GM12892 (cell line): ENCODE measurements at regions not wholly inside any gene's neighbourhood (a gene's known extent, or its start where the extent isn't known, plus 50 kb on each side); places are given as distances from the start of the nearest gene placed in this dataset.

Source experiments
- DNase-seq: peaks from one replicate; pipeline ENCODE4 v3.0.0; 2011; ENCODE audit not compliant: insufficient read length
- FAIRE-seq: peaks from 2 replicates; lab custom pipeline; 2011; peaks lifted over from hg19 to GRCh38; lab: Jason Lieb, UNC
- POLR2A ChIP-seq: IDR thresholded peaks from 2 replicates; pipeline ENCODE4 v1.6.1; 2011; ENCODE audit warnings: low read depth, low read length, control low read depth
- POLR2AphosphoS5 ChIP-seq: IDR thresholded peaks from 2 replicates; pipeline ENCODE4 v1.6.1; 2011; ENCODE audit warnings: low read depth, low read length, control low read depth
- TAF1 ChIP-seq: IDR thresholded peaks from 2 replicates; pipeline ENCODE4 v1.6.1; 2011; ENCODE audit warnings: low read depth, mild to moderate bottlenecking, control low read depth, low read length, borderline replicate concordance

GRCh38 chr3:26437678-26438077 lies 184.9 kb upstream of the LRRC3B start:
- FAIRE-seq = no peak
- TF ChIP-seq TAF1 (no peak), POLR2AphosphoS5 (no peak)
- no peak for DNase-seq

GRCh38 chr3:26438325-26438940 lies 184.1 kb upstream of the LRRC3B start:
- no peak for FAIRE-seq

GRCh38 chr3:26438981-26439884 lies 183.3 kb upstream of the LRRC3B start:
- TF ChIP-seq TAF1 (no peak), POLR2AphosphoS5 (no peak), POLR2A (no peak)
- FAIRE-seq (no peak), DNase-seq (no peak)

More at GRCh38 chr3:26438325-26438940, 184.1 kb upstream of the LRRC3B start:
- TF ChIP-seq POLR2A = no peak
- no peak for TF ChIP-seq TAF1
- no peak for TF ChIP-seq POLR2AphosphoS5
- DNase-seq = no peak

- FAIRE-seq = no peak
Measured at GRCh38 chr3:26449996-26450395, 172.6 kb upstream of the LRRC3B start.

GRCh38 chr3:26452363-26452762 lies 170.2 kb upstream of the LRRC3B start:
- FAIRE-seq = no peak
- no peak for TF ChIP-seq POLR2AphosphoS5
- TF ChIP-seq TAF1 = no peak
- TF ChIP-seq POLR2A = no peak

More at GRCh38 chr3:26449996-26450395, 172.6 kb upstream of the LRRC3B start:
- TF ChIP-seq POLR2AphosphoS5 = no peak
- TF ChIP-seq TAF1 = no peak
- no peak for TF ChIP-seq POLR2A
- no peak for DNase-seq

GRCh38 chr3:26460985-26461384 lies 161.6 kb upstream of the LRRC3B start:
- DNase-seq (no peak), FAIRE-seq (no peak)
- TF ChIP-seq POLR2A (no peak), TAF1 (no peak), POLR2AphosphoS5 (no peak)

More at GRCh38 chr3:26452363-26452762, 170.2 kb upstream of the LRRC3B start:
- no peak for DNase-seq

- no peak for DNase-seq
- TF ChIP-seq POLR2AphosphoS5 (no peak), POLR2A (no peak), TAF1 (no peak)
- no peak for FAIRE-seq
Measured at GRCh38 chr3:26472345-26472744, 150.2 kb upstream of the LRRC3B start.

GRCh38 chr3:26474706-26475105 lies 147.9 kb upstream of the LRRC3B start:
- TF ChIP-seq POLR2A = no peak
- no peak for TF ChIP-seq TAF1
- no peak for TF ChIP-seq POLR2AphosphoS5
- no peak for FAIRE-seq
- DNase-seq = no peak

GRCh38 chr3:26480377-26480776 lies 142.2 kb upstream of the LRRC3B start:
- no peak for FAIRE-seq
- no peak for DNase-seq
- TF ChIP-seq TAF1 = no peak
- TF ChIP-seq POLR2AphosphoS5 = no peak
- no peak for TF ChIP-seq POLR2A

- no peak for FAIRE-seq
- TF ChIP-seq POLR2AphosphoS5 (no peak), TAF1 (no peak), POLR2A (no peak)
- no peak for DNase-seq
Measured at GRCh38 chr3:26484140-26484539, 138.4 kb upstream of the LRRC3B start.

GRCh38 chr3:26498271-26498670 lies 124.3 kb upstream of the LRRC3B start:
- no peak for DNase-seq
- TF ChIP-seq POLR2A (no peak), TAF1 (no peak), POLR2AphosphoS5 (no peak)
- FAIRE-seq = no peak
